Liver (tissue), 8 donors: ENCODE measurements at regions not wholly inside any gene's neighbourhood (a gene's known extent, or its start where the extent isn't known, plus 50 kb on each side); places are given as distances from the start of the nearest gene placed in this dataset.
A peak's percentile ranks its signal among the peaks of the same experiment; 100 is the strongest.

Experiments
- DNase-seq: peaks from one replicate; pipeline ENCODE4 v3.0.0-alpha.2; 2017; ENCODE audit warnings: low spot score
- H3K27ac ChIP-seq, 2 donors: one replicate each; pipeline ENCODE4 v1.7.0; 2013; ENCODE audit warnings: inconsistent platforms in 2 of 2, low read length in 2 of 2, control low read depth in 1 of 2, low read depth in 1 of 2, mild to moderate bottlenecking in 1 of 2
- H3K27me3 ChIP-seq, 4 donors: one replicate each; pipeline versions ENCODE4 v1.6.1 to v1.7.0; 2013; ENCODE audit warnings: low read length in 3 of 4, inconsistent platforms in 1 of 4, mild to moderate bottlenecking in 1 of 4, moderate library complexity in 1 of 4; ENCODE audit not compliant: control insufficient read depth in 4 of 4, insufficient read depth in 4 of 4
- H3K36me3 ChIP-seq, 4 donors: one replicate each; pipeline versions ENCODE4 v1.6.1 to v1.7.0; 2013; ENCODE audit warnings: low read length in 3 of 4, mild to moderate bottlenecking in 3 of 4, low read depth in 1 of 4, moderate library complexity in 1 of 4; ENCODE audit not compliant: control insufficient read depth in 4 of 4, insufficient read depth in 3 of 4
- H3K4me1 ChIP-seq, 4 donors: one replicate each; pipeline versions ENCODE4 v1.6.1 to v1.7.0; 2013; ENCODE audit warnings: low read length in 3 of 4, mild to moderate bottlenecking in 3 of 4, moderate library complexity in 1 of 4; ENCODE audit not compliant: control insufficient read depth in 4 of 4, insufficient read depth in 4 of 4
- H3K4me3 ChIP-seq, 3 donors: one replicate each; pipeline versions ENCODE4 v1.6.1 to v1.7.0; 2013; ENCODE audit warnings: low read length in 3 of 3, control low read depth in 1 of 3, low read depth in 1 of 3, mild to moderate bottlenecking in 1 of 3
- H3K9ac ChIP-seq, 2 donors: one replicate each; pipeline ENCODE4 v1.7.0; 2013; ENCODE audit warnings: low read length in 2 of 2, mild to moderate bottlenecking in 2 of 2, moderate library complexity in 2 of 2, control low read depth in 1 of 2, low read depth in 1 of 2
- H3K9me3 ChIP-seq, 4 donors: one replicate each; pipeline versions ENCODE4 v1.6.1 to v1.7.0; 2013; ENCODE audit warnings: low read length in 3 of 4; ENCODE audit not compliant: control insufficient read depth in 4 of 4
- ATF3 ChIP-seq: IDR thresholded peaks from 2 replicates; pipeline ENCODE4 v1.6.1; 2016; ENCODE audit warnings: antibody characterized with exemption
- EGR1 ChIP-seq, 2 donors: IDR thresholded peaks; 2 replicates each; pipeline ENCODE4 v1.6.1; 2016 to 2018; ENCODE audit warnings: antibody characterized with exemption in 2 of 2, low read depth in 2 of 2
- FOXA1 ChIP-seq: IDR thresholded peaks from 2 replicates; pipeline ENCODE4 v1.6.1; 2016; ENCODE audit warnings: antibody characterized with exemption
- FOXA2 ChIP-seq: IDR thresholded peaks from 2 replicates; pipeline ENCODE4 v1.6.1; 2016; ENCODE audit warnings: antibody characterized with exemption
- GABPA ChIP-seq, 2 donors: IDR thresholded peaks in 1 of 2; conservative IDR thresholded peaks in 1 of 2; 2 replicates each; pipeline ENCODE4 v1.6.1; 2016; ENCODE audit warnings: antibody characterized with exemption in 2 of 2, mild to moderate bottlenecking in 1 of 2, moderate library complexity in 1 of 2
- HNF4A ChIP-seq, 2 donors: conservative IDR thresholded peaks; 2 replicates each; pipeline ENCODE4 v1.6.1; 2016; ENCODE audit warnings: antibody characterized with exemption in 2 of 2, mild to moderate bottlenecking in 2 of 2
- HNF4G ChIP-seq: IDR thresholded peaks from 2 replicates; pipeline ENCODE4 v1.6.1; 2016; ENCODE audit warnings: antibody characterized with exemption
- JUND ChIP-seq, 2 donors: IDR thresholded peaks; 2 replicates each; pipeline ENCODE4 v1.6.1; 2016; ENCODE audit warnings: antibody characterized with exemption in 2 of 2
- NR2F2 ChIP-seq: IDR thresholded peaks from 2 replicates; pipeline ENCODE4 v1.6.1; 2016; ENCODE audit warnings: antibody characterized with exemption
- RAD21 ChIP-seq, 2 donors: IDR thresholded peaks; 2 replicates each; pipeline ENCODE4 v1.6.1; 2016; ENCODE audit warnings: antibody characterized with exemption in 2 of 2, mild to moderate bottlenecking in 2 of 2
- RXRA ChIP-seq, 2 donors: IDR thresholded peaks; 2 replicates each; pipeline ENCODE4 v1.6.1; 2017 to 2018; ENCODE audit warnings: antibody characterized with exemption in 2 of 2, mild to moderate bottlenecking in 1 of 2
- SP1 ChIP-seq: IDR thresholded peaks from 2 replicates; pipeline ENCODE4 v1.6.1; 2018; ENCODE audit warnings: antibody characterized with exemption, mild to moderate bottlenecking
- TAF1 ChIP-seq: conservative IDR thresholded peaks from 2 replicates; pipeline ENCODE4 v1.6.1; 2016; ENCODE audit warnings: antibody characterized with exemption, mild to moderate bottlenecking
- YY1 ChIP-seq: IDR thresholded peaks from 2 replicates; pipeline ENCODE4 v1.6.1; 2016; ENCODE audit warnings: antibody characterized with exemption, mild to moderate bottlenecking
- ZBTB33 ChIP-seq: IDR thresholded peaks from 2 replicates; pipeline ENCODE4 v1.6.1; 2016; ENCODE audit warnings: antibody characterized with exemption
- WGBS: extraction: QIAGEN DNeasy Blood & Tissue Kit; methylation state at CpG from one replicate; pipeline ENCODE4 v1.1.7; 2013; 5-methylcytosine and 5-hydroxymethylcytosine counted together
- TF ChIP-seq, protein P1 (sequence below): IDR thresholded peaks from 2 replicates; pipeline ENCODE4 v1.6.1; 2016; ENCODE audit warnings: antibody characterized with exemption, mild to moderate bottlenecking
- TF ChIP-seq, protein P2 (sequence below): IDR thresholded peaks from 2 replicates; pipeline ENCODE4 v1.6.1; 2016; ENCODE audit warnings: antibody characterized with exemption
- TF ChIP-seq, protein P3 (sequence below): fragments of 150-350 bp; IDR thresholded peaks from 2 replicates; pipeline ENCODE4 v1.5.1; 2017; ENCODE audit warnings: improper control_type of control experiment, low read depth, low read length; ENCODE audit not compliant: missing input control
- donor health status: healthy.
- donor health status: healthy.
- donor health status: healthy.
- donor health status: healthy.
- donor health status: healthy.

DNA sequence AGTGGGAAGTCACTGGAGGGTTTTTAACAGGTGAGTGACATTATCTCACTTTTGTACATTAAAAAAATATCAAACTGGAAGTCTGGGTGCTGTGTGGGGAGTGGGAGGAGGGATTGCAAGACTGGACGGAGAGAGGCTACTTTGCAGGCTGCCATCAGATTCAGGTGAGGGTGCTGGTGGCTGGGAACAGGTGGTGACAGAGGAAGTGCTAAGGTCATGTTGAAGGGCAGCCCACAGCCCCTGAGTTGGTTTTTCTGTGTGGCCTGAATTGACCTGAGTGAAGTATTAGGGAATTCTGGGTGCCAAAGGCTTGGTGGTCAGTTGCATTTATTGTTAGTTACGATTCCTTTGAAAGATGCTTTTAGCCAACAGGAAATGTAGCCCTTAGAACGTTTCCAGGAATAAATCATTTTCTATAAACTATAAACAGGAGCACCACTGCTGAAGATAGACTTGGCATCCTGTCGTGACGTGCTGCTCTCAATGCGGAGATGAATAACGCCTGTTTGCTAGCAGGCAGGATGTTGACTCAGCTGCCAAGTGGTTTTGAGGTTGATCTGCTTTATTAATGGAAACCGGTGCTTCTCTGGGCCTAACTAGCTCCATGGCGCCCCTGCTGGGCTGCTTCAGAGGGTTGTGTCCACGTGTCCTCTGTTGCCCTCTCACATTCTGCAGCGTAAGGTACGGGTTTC lies 707.5 kb upstream of the TMEM132C start:
- Histone ChIP-seq H3K27ac (no peak overlapping the region), H3K36me3 (no peaks in the 10 kb centered on the region), H3K4me3 (no peak overlapping the region), H3K27me3 (peaks cover 0 to 2% (median 0%) of the 10 kb centered on the region in 4 donors), H3K9ac (no peak overlapping the region), H3K4me1 (no peaks in the 10 kb centered on the region), H3K9me3 (no peaks in the 10 kb centered on the region)
- whole genome bisulfite sequencing, result 42% methylated on average over 12 of the region's 12 CpGs
- TF ChIP-seq RAD21 (IDR thresholded peaks at IDR 0.05), result peak in 1 of 2 donors; percentile 9
- TF ChIP-seq, protein P1, sequence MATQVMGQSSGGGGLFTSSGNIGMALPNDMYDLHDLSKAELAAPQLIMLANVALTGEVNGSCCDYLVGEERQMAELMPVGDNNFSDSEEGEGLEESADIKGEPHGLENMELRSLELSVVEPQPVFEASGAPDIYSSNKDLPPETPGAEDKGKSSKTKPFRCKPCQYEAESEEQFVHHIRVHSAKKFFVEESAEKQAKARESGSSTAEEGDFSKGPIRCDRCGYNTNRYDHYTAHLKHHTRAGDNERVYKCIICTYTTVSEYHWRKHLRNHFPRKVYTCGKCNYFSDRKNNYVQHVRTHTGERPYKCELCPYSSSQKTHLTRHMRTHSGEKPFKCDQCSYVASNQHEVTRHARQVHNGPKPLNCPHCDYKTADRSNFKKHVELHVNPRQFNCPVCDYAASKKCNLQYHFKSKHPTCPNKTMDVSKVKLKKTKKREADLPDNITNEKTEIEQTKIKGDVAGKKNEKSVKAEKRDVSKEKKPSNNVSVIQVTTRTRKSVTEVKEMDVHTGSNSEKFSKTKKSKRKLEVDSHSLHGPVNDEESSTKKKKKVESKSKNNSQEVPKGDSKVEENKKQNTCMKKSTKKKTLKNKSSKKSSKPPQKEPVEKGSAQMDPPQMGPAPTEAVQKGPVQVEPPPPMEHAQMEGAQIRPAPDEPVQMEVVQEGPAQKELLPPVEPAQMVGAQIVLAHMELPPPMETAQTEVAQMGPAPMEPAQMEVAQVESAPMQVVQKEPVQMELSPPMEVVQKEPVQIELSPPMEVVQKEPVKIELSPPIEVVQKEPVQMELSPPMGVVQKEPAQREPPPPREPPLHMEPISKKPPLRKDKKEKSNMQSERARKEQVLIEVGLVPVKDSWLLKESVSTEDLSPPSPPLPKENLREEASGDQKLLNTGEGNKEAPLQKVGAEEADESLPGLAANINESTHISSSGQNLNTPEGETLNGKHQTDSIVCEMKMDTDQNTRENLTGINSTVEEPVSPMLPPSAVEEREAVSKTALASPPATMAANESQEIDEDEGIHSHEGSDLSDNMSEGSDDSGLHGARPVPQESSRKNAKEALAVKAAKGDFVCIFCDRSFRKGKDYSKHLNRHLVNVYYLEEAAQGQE, result no peak
- no peak for DNase-seq

- TF ChIP-seq, protein P2, sequence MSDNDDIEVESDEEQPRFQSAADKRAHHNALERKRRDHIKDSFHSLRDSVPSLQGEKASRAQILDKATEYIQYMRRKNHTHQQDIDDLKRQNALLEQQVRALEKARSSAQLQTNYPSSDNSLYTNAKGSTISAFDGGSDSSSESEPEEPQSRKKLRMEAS, result no peak
- TF ChIP-seq FOXA1 (no peak), HNF4G (no peak), EGR1 (IDR thresholded peaks at IDR 0.05; ENCODE audit: low read depth in 2 of 2) (no peak), FOXA2 (no peak), YY1 (no peak), HNF4A (conservative IDR thresholded peaks at IDR 0.05) (no peak), SP1 (no peak), GABPA (IDR thresholded peaks at IDR 0.05 in 1 of 2, conservative IDR thresholded peaks at IDR 0.05 in 1 of 2) (no peak), ZBTB33 (no peak), RAD21 (IDR thresholded peaks at IDR 0.05) (no peak), TAF1 (no peak), JUND (IDR thresholded peaks at IDR 0.05) (no peak), RXRA (IDR thresholded peaks at IDR 0.05) (no peak), NR2F2 (no peak), ATF3 (no peak)
- TF ChIP-seq, protein P1, result no peak
- TF ChIP-seq, protein P3, sequence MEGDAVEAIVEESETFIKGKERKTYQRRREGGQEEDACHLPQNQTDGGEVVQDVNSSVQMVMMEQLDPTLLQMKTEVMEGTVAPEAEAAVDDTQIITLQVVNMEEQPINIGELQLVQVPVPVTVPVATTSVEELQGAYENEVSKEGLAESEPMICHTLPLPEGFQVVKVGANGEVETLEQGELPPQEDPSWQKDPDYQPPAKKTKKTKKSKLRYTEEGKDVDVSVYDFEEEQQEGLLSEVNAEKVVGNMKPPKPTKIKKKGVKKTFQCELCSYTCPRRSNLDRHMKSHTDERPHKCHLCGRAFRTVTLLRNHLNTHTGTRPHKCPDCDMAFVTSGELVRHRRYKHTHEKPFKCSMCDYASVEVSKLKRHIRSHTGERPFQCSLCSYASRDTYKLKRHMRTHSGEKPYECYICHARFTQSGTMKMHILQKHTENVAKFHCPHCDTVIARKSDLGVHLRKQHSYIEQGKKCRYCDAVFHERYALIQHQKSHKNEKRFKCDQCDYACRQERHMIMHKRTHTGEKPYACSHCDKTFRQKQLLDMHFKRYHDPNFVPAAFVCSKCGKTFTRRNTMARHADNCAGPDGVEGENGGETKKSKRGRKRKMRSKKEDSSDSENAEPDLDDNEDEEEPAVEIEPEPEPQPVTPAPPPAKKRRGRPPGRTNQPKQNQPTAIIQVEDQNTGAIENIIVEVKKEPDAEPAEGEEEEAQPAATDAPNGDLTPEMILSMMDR, result no peak
- WGBS, result 91% methylated on average over 4 of the region's 4 CpGs
- H3K27ac ChIP-seq, result no peak overlapping the region
- H3K4me3 ChIP-seq, result no peak overlapping the region
- H3K4me1 ChIP-seq, result no peaks in the 10 kb centered on the region
- no peaks in the 10 kb centered on the region for H3K9me3 ChIP-seq
- DNase-seq, result no peak
- H3K36me3 ChIP-seq, result no peaks in the 10 kb centered on the region
- H3K9ac ChIP-seq, result no peak overlapping the region
- H3K27me3 ChIP-seq, result peaks cover 0 to 2% (median 0%) of the 10 kb centered on the region in 4 donors
Observed at GRCh38 chr12:127560041-127560478, 706.9 kb upstream of the TMEM132C start.
